Right lobe of liver (tissue), 4 donors: ENCODE measurements at regions not wholly inside any gene's neighbourhood (a gene's known extent, or its start where the extent isn't known, plus 50 kb on each side); places are given as distances from the start of the nearest gene placed in this dataset.

Experiments
- POLR2A ChIP-seq: fragments of 450-650 bp; IDR thresholded peaks from one replicate; pipeline ENCODE4 v1.6.1; 2017; ENCODE audit warnings: antibody characterized with exemption, mild to moderate bottlenecking
- TF ChIP-seq, protein P1 (sequence below), 4 donors: fragments of 200-600 bp in 3 of 4; fragments of 450-650 bp in 1 of 4; IDR thresholded peaks; one replicate each; pipeline versions ENCODE4 v1.5.1 to v1.8.0; 2016 to 2022; ENCODE audit warnings: antibody characterized with exemption in 4 of 4, mild to moderate bottlenecking in 2 of 4
- donor health status: DM: no; HTN: no; CAD: no.
- donor health status: DM: no; HTN: no; CAD: no.
- donor health status: DM: no; HTN: yes; CAD: no.

DNA sequence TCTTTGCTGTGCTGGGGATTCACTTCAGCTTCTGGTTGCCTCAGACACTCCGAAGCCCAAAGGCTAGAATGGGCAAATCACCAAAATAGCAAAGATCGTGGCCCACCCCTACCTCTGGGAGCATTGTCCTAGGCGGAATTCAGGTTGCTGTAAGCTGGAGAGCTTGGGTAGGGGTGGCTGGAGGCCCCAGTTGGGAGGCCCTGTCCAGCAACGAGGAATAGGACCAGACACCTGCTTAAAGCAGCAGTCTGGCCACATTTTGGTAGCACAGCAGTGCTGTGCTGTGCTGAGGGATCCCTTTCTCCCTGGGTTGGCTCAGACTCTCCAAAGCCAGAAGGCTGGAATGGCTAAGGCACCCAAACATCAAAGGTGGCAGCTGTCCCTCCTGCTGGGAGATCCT, 99.3 kb downstream of the CLDN1 start:
- TF ChIP-seq, protein P1, sequence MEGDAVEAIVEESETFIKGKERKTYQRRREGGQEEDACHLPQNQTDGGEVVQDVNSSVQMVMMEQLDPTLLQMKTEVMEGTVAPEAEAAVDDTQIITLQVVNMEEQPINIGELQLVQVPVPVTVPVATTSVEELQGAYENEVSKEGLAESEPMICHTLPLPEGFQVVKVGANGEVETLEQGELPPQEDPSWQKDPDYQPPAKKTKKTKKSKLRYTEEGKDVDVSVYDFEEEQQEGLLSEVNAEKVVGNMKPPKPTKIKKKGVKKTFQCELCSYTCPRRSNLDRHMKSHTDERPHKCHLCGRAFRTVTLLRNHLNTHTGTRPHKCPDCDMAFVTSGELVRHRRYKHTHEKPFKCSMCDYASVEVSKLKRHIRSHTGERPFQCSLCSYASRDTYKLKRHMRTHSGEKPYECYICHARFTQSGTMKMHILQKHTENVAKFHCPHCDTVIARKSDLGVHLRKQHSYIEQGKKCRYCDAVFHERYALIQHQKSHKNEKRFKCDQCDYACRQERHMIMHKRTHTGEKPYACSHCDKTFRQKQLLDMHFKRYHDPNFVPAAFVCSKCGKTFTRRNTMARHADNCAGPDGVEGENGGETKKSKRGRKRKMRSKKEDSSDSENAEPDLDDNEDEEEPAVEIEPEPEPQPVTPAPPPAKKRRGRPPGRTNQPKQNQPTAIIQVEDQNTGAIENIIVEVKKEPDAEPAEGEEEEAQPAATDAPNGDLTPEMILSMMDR (IDR thresholded peaks at IDR 0.05) = no peak
- no peak for TF ChIP-seq POLR2A
